HEK293 (cell line): ENCODE measurements at regions not wholly inside any gene's neighbourhood (a gene's known extent, or its start where the extent isn't known, plus 50 kb on each side); places are given as distances from the start of the nearest gene placed in this dataset.

Source experiments
- CTCF ChIA-PET: fragments of 350-600 bp; formaldehyde crosslinking; extraction: SDS; loops from one replicate; lab custom pipeline; 2021; ENCODE audit warnings: antibody characterized with exemption; lab: Yijun Ruan, JAX
- POLR2A ChIA-PET: fragments of 300-600 bp; formaldehyde crosslinking; extraction: SDS; loops from one replicate; lab custom pipeline; 2020; ENCODE audit warnings: antibody characterized with exemption, inconsistent platforms; lab: Yijun Ruan, JAX
- H3K27ac ChIP-seq: fragments of 200-500 bp; sonication (Bioruptor generic); 2 replicates; pipeline ENCODE4 v1.5.1; 2014; ENCODE audit warnings: low read depth, low read length, control low read depth, inconsistent platforms; ENCODE audit errors: extremely low read depth
- H3K36me3 ChIP-seq, 2 experiments: fragments of 200-500 bp in 1 of 2; sonication (Bioruptor generic) in 1 of 2; 1 replicate in 1 of 2; 2 replicates in 1 of 2; pipeline ENCODE4 v1.5.1; 2014 to 2017; ENCODE audit warnings: inconsistent platforms in 2 of 2, low read length in 2 of 2; ENCODE audit not compliant: control insufficient read depth in 2 of 2, insufficient read depth in 1 of 2
- H3K4me1 ChIP-seq: fragments of 200-500 bp; sonication (Bioruptor generic); 2 replicates; pipeline ENCODE4 v1.5.1; 2014; ENCODE audit warnings: mild to moderate bottlenecking, low read length, inconsistent platforms; ENCODE audit not compliant: control insufficient read depth, insufficient read depth
- H3K4me3 ChIP-seq: 2 replicates; pipeline ENCODE4 v1.5.1; 2011; ENCODE audit warnings: low read depth, mild to moderate bottlenecking, control low read depth, low read length, moderate library complexity
- H3K9me3 ChIP-seq: fragments of 200-500 bp; sonication (Bioruptor generic); 2 replicates; pipeline ENCODE4 v1.5.1; 2014; ENCODE audit warnings: low read depth, low read length, inconsistent platforms; ENCODE audit not compliant: control insufficient read depth, insufficient read depth
- HOXC10 ChIP-seq: sonication (generic); formaldehyde crosslinking; IDR thresholded peaks from 2 replicates; pipeline ENCODE4 v1.8.1; 2023; ENCODE audit warnings: mild to moderate bottlenecking, missing genetic modification reagents
- IKZF3 ChIP-seq: fragments of 450-650 bp; IDR thresholded peaks from 2 replicates; pipeline ENCODE4 v1.5.0; 2018; ENCODE audit warnings: missing biosample characterization, mild to moderate bottlenecking, missing genetic modification characterization, moderate library complexity
- OVOL3 ChIP-seq: fragments of 450-650 bp; formaldehyde crosslinking; IDR thresholded peaks from 2 replicates; pipeline ENCODE4 v1.5.1; 2016; ENCODE audit warnings: missing biosample characterization, missing genetic modification characterization
- PRDM2 ChIP-seq: fragments of 450-650 bp; formaldehyde crosslinking; IDR thresholded peaks from 2 replicates; pipeline ENCODE4 v1.5.1; 2016; ENCODE audit warnings: missing biosample characterization, missing genetic modification characterization, borderline replicate concordance
- REST ChIP-seq: fragments of 450-650 bp; formaldehyde crosslinking; IDR thresholded peaks from 2 replicates; pipeline ENCODE4 v1.5.1; 2016; ENCODE audit warnings: missing biosample characterization, missing genetic modification characterization
- SETDB1 ChIP-seq: IDR thresholded peaks from one replicate; pipeline ENCODE4 v1.6.1; 2017; ENCODE audit warnings: mild to moderate bottlenecking, low read length, moderate library complexity, mixed read lengths; ENCODE audit not compliant: insufficient read length
- SP2 ChIP-seq: fragments of 450-650 bp; formaldehyde crosslinking; IDR thresholded peaks from 2 replicates; pipeline ENCODE4 v1.5.1; 2016; ENCODE audit warnings: missing biosample characterization, missing genetic modification characterization
- SP7 ChIP-seq: fragments of 450-650 bp; formaldehyde crosslinking; IDR thresholded peaks from 2 replicates; pipeline ENCODE4 v1.5.1; 2016; ENCODE audit warnings: missing biosample characterization, missing genetic modification characterization
- ZBTB7A ChIP-seq: fragments of 450-650 bp; formaldehyde crosslinking; IDR thresholded peaks from 2 replicates; pipeline ENCODE4 v1.5.1; 2016; ENCODE audit warnings: low read depth, missing biosample characterization, missing genetic modification characterization
- ZFP41 ChIP-seq: fragments of 450-650 bp; formaldehyde crosslinking; IDR thresholded peaks from 2 replicates; pipeline ENCODE4 v1.5.1; 2016; ENCODE audit warnings: missing biosample characterization, missing genetic modification characterization, borderline replicate concordance
- ZIC2 ChIP-seq: fragments of 450-650 bp; formaldehyde crosslinking; IDR thresholded peaks from 2 replicates; pipeline ENCODE4 v1.5.1; 2016; ENCODE audit warnings: missing biosample characterization, missing genetic modification characterization
- ZNF140 ChIP-seq: fragments of 450-650 bp; formaldehyde crosslinking; IDR thresholded peaks from 2 replicates; pipeline ENCODE4 v1.5.1; 2016; ENCODE audit warnings: missing biosample characterization, missing genetic modification characterization
- ZNF174 ChIP-seq: fragments of 450-650 bp; formaldehyde crosslinking; IDR thresholded peaks from 2 replicates; pipeline ENCODE4 v1.5.0; 2017; ENCODE audit warnings: missing biosample characterization, mild to moderate bottlenecking, missing genetic modification characterization
- ZNF211 ChIP-seq: fragments of 450-650 bp; formaldehyde crosslinking; IDR thresholded peaks from 2 replicates; pipeline ENCODE4 v1.5.1; 2016; ENCODE audit warnings: low read depth, missing biosample characterization, missing genetic modification characterization
- ZNF280C ChIP-seq: fragments of 450-650 bp; formaldehyde crosslinking; IDR thresholded peaks from 2 replicates; pipeline ENCODE4 v1.5.1; 2016; ENCODE audit warnings: missing biosample characterization, missing genetic modification characterization
- ZNF335 ChIP-seq: fragments of 450-650 bp; formaldehyde crosslinking; conservative IDR thresholded peaks from 2 replicates; pipeline ENCODE4 v1.5.1; 2016; ENCODE audit warnings: missing biosample characterization, missing genetic modification characterization
- ZNF513 ChIP-seq: fragments of 450-650 bp; IDR thresholded peaks from 2 replicates; pipeline ENCODE4 v1.5.1; 2018; ENCODE audit warnings: missing biosample characterization, missing genetic modification characterization
- ZNF514 ChIP-seq: fragments of 450-650 bp; formaldehyde crosslinking; IDR thresholded peaks from 2 replicates; pipeline ENCODE4 v1.5.1; 2016; ENCODE audit warnings: missing biosample characterization, missing genetic modification characterization
- ZNF544 ChIP-seq: fragments of 450-650 bp; formaldehyde crosslinking; IDR thresholded peaks from 2 replicates; pipeline ENCODE4 v1.5.0; 2017; ENCODE audit warnings: missing biosample characterization, missing genetic modification characterization
- ZNF623 ChIP-seq: fragments of 450-650 bp; formaldehyde crosslinking; IDR thresholded peaks from 2 replicates; pipeline ENCODE4 v1.5.1; 2016; ENCODE audit warnings: missing biosample characterization, missing genetic modification characterization
- ZNF664 ChIP-seq: fragments of 450-650 bp; formaldehyde crosslinking; IDR thresholded peaks from 2 replicates; pipeline ENCODE4 v1.5.1; 2016; ENCODE audit warnings: missing biosample characterization, missing genetic modification characterization
- ZNF785 ChIP-seq: fragments of 450-650 bp; formaldehyde crosslinking; IDR thresholded peaks from 2 replicates; pipeline ENCODE4 v1.5.1; 2016; ENCODE audit warnings: missing biosample characterization, missing genetic modification characterization
- ZNF837 ChIP-seq: fragments of 450-650 bp; formaldehyde crosslinking; IDR thresholded peaks from 2 replicates; pipeline ENCODE4 v1.5.1; 2016; ENCODE audit warnings: missing biosample characterization, missing genetic modification characterization
- ZSCAN16 ChIP-seq: fragments of 450-650 bp; formaldehyde crosslinking; IDR thresholded peaks from 2 replicates; pipeline ENCODE4 v1.5.1; 2016; ENCODE audit warnings: missing biosample characterization, missing genetic modification characterization
- ZSCAN30 ChIP-seq: fragments of 450-650 bp; IDR thresholded peaks from 2 replicates; pipeline ENCODE4 v1.5.1; 2018; ENCODE audit warnings: missing biosample characterization, mild to moderate bottlenecking, missing genetic modification characterization, moderate library complexity

GRCh38 chr5:103463261-103463660 is 99.3 kb downstream of the NUDT12 start:
- H3K9me3 ChIP-seq = no peaks in the 10 kb centered on the region
- TF ChIP-seq ZNF837 (tag by site-specific recombination) = no peak
- TF ChIP-seq ZBTB7A (tag by site-specific recombination) = no peak
- TF ChIP-seq ZNF335 (tag by site-specific recombination) = no peak
- TF ChIP-seq IKZF3 = no peak
- no peak for TF ChIP-seq REST (tag by site-specific recombination)
- TF ChIP-seq SP7 (tag by site-specific recombination) = no peak
- no peak for TF ChIP-seq ZIC2 (tag by site-specific recombination)
- no peak for TF ChIP-seq ZNF544
- TF ChIP-seq ZNF140 (tag by site-specific recombination) = no peak
- TF ChIP-seq ZSCAN16 = no peak
- H3K36me3 ChIP-seq = no peaks in the 10 kb centered on the region
- no peak overlapping the region for H3K4me3 ChIP-seq
- ChIA-PET CTCF (interaction anchor here (0.7 kb wide), 1 partner anchor 13 kb away, joined by 3 read pairs; no protein-coding TSS in a partner anchor), POLR2A (no interaction called here)
- H3K27ac ChIP-seq = no peak overlapping the region
- no peaks in the 10 kb centered on the region for H3K4me1 ChIP-seq

GRCh38 chr5:103461243-103461642 is 101.3 kb downstream of the NUDT12 start:
- H3K36me3 ChIP-seq = no peaks in the 10 kb centered on the region
- no peaks in the 10 kb centered on the region for H3K4me1 ChIP-seq
- no peaks in the 10 kb centered on the region for H3K9me3 ChIP-seq
- no peak overlapping the region for H3K4me3 ChIP-seq
- POLR2A ChIA-PET = no interaction called here
- H3K27ac ChIP-seq = no peak overlapping the region
- CTCF ChIA-PET = interaction anchor here (0.6 to 1.0 kb wide), 3 partner anchors 14 to 335 kb away, joined by 3 read pairs; no protein-coding TSS in a partner anchor
- TF ChIP-seq ZNF280C (tag by site-specific recombination) (no peak), HOXC10 (no peak), ZNF623 (tag by site-specific recombination) (no peak), ZNF513 (tag by site-specific recombination) (no peak), ZNF174 (tag by site-specific recombination) (no peak), SETDB1 (no peak), SP2 (tag by site-specific recombination) (no peak), ZNF664 (tag by site-specific recombination) (no peak), ZNF785 (tag by site-specific recombination) (no peak), ZSCAN30 (tag by site-specific recombination) (no peak), PRDM2 (tag by site-specific recombination) (no peak), ZNF514 (tag by site-specific recombination) (no peak), ZFP41 (no peak), OVOL3 (tag by site-specific recombination) (no peak), ZNF211 (tag by site-specific recombination) (no peak)
